NCI-H1048 (cell line): ENCODE measurements at regions not wholly inside any gene's neighbourhood (a gene's known extent, or its start where the extent isn't known, plus 50 kb on each side); places are given as distances from the start of the nearest gene placed in this dataset.
"Not testable (repeated sequence)": the region's sequence is repeated elsewhere in the genome, so short reads cannot be mapped to it uniquely, and the experiment has no call there.

Experiments used
- DNase-seq: peaks from one replicate; lab custom pipeline; 2025; lab: John Stamatoyannopoulos, UW

- DNase-seq: no peak
Measured at GRCh38 chr11:29251738-29252137, 765.1 kb downstream of the KCNA4 start.

DNA sequence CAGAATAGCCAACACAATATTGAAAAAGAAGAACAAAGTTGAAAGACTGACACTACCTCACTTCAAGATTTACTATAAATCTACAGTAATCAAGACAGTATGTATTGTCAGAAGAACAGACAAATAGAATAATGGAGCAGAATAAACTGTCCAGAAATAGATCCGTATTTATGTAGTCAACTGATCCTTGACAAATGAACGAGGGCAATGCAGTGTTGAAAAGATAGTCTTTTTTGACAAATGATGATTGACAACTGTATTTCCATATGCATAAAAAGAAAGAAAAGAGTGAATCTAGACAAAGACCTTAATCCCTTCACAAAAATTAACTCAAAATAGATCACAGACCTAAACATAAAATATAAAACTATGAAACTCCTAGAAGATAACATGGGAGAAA, 767.1 kb downstream of the KCNA4 start:
- no peak for DNase-seq

- no peak for DNase-seq
Measured at GRCh38 chr11:29244355-29244754, 772.5 kb downstream of the KCNA4 start.

DNA sequence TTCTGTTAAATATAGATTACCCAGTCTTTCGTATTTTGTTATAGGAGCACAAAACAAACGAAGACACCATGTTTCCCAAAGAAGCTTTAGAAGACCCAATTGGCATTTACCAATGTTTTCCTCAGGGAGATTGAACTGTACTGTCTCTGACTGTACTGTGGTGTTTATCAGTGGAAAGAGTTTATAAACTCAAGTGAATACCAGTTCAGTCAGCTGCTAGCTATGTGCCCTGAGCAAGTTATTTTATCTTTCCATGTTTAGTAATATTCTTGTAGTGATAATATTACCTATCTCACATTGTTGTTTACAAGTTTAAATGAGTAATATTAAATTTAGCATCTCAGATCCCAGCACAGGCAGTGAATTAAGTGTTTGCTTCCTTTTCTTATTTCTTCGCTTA, 773.2 kb downstream of the KCNA4 start:
- DNase-seq: no peak

- DNase-seq: no peak
Measured at GRCh38 chr11:29231991-29232390, 784.8 kb downstream of the KCNA4 start.

GRCh38 chr11:29231586-29231985, 785.2 kb downstream of the KCNA4 start:
- no peak for DNase-seq

- DNase-seq: no peak
Measured at GRCh38 chr11:29227811-29228210, 789.0 kb downstream of the KCNA4 start.

- DNase-seq: no peak
Measured at GRCh38 chr11:29224739-29225384, 792.0 kb downstream of the KCNA4 start.

- DNase-seq: not testable (repeated sequence)
Measured at GRCh38 chr11:29219531-29219930, 797.3 kb downstream of the KCNA4 start.

GRCh38 chr11:29217901-29218300, 798.9 kb downstream of the KCNA4 start:
- DNase-seq: no peak

DNA sequence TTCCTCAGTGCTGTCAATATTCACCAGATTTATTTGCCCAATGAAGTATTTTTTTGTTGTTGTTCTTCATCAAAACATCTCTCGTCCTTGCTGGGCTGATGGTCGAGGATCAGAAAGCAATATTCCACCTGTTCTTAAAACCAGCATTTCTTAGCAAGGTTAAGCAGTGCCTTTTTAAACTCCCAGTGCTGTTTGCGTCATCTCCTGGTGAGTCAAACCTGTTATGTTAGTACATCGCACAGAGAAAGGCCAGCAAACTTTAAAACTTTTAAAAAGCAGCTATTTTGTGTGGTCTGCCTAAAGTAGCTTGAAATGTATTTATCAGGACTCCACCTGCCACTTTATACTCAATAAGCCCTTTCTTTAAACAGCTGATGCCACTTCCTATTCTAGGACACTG, 802.0 kb downstream of the KCNA4 start:
- no peak for DNase-seq

GRCh38 chr11:29211202-29211601, 805.6 kb downstream of the KCNA4 start:
- DNase-seq: no peak

DNA sequence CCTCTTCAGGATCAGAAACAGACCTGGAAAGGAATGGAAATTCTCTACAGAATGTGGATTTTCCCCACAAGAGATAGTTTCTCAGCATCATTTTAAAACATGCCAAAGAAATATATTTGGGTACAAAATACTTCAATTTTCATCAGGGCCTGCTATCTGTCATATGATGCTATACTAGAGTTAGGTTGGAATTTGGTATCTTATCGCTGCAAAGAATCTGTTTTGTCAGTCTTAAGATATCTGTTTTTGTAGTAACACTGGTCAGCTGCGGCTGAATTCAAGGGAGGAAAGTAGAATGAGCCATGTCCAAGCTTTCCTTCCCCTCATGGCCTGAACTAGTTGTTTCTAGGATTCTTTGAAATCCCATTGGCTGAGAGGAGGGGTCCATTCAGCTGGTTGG, 806.4 kb downstream of the KCNA4 start:
- no peak for DNase-seq

- no peak for DNase-seq
Measured at GRCh38 chr11:29208117-29208516, 808.7 kb downstream of the KCNA4 start.

- DNase-seq: no peak
Measured at GRCh38 chr11:29200791-29201562, 815.9 kb downstream of the KCNA4 start.

GRCh38 chr11:29190313-29190712, 826.5 kb downstream of the KCNA4 start:
- DNase-seq: no peak

DNA sequence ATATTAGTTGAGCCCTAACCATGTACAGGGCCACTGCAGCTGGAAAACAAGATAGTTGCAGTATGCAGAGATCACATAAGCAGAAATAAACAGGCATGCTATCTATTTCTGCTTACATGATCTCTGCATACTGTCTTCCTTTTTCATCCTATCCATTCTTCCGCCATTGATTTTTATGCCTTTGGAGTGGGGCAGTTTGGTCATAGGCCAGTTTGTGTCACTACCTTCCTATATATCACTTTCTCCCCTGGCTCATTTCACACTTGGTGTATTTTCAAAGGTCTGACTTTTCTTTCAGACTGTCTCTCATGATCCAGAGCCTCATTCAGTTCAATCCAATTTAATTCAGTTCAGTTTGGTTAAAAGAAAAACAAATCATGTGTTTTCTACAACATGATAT, 829.6 kb downstream of the KCNA4 start:
- DNase-seq: no peak

GRCh38 chr11:29184939-29185890, 831.6 kb downstream of the KCNA4 start:
- no peak for DNase-seq

GRCh38 chr11:29183301-29183700, 833.5 kb downstream of the KCNA4 start:
- DNase-seq: no peak

DNA sequence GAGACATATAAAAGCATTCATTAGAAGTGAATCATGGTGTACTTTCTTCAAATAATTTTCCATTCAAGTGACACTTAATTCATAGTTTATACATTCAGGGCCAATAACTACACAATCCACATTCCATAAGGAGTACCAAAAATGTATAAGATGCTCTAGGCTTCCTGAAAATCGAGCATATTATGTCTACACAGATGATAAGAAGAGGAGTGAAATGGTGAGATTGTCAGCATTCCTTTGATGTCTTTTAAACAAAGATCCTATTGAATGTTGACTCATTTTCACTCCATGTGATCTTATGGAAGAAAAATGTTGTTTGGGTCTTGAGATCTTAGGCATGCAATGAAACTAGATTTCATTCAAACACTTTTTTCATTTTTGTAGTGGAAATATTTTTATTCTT, 843.2 kb downstream of the KCNA4 start:
- DNase-seq: no peak

- no peak for DNase-seq
Measured at GRCh38 chr11:29171360-29171950, 845.4 kb downstream of the KCNA4 start.

GRCh38 chr11:29166306-29166705, 850.5 kb downstream of the KCNA4 start:
- DNase-seq: no peak
